GM12891 (cell line): ENCODE measurements at regions not wholly inside any gene's neighbourhood (a gene's known extent, or its start where the extent isn't known, plus 50 kb on each side); places are given as distances from the start of the nearest gene placed in this dataset.

Experiments
- POLR2A ChIP-seq: IDR thresholded peaks from 2 replicates; pipeline ENCODE4 v1.6.1; 2011; ENCODE audit warnings: low read depth, low read length, control low read depth
- SPI1 ChIP-seq: IDR thresholded peaks from 2 replicates; pipeline ENCODE4 v1.6.1; 2011; ENCODE audit warnings: low read depth, low read length, control low read depth

DNA sequence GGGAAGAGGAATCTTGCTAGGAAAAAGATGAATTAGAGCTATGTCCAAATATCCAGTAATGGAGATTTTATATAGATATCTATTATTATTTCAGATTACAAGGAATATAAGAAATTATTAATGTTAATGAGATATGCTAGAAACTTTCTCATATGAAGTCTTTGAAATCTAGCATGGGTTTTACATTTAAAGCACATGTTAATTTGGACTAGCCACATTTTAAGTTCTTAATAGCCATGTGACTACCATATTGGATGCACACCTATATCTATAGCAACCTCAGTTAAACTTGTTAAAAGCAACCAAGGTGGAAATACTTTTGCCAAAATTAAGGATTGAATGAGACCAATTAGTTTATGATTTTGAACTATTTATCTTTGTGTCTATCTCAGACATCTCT lies 86.7 kb upstream of the CNTNAP4 start:
- TF ChIP-seq POLR2A, result no peak
- no peak for TF ChIP-seq SPI1
